Hepatocyte (in vitro differentiated cells): ENCODE measurements at regions not wholly inside any gene's neighbourhood (a gene's known extent, or its start where the extent isn't known, plus 50 kb on each side); places are given as distances from the start of the nearest gene placed in this dataset.

Experiments used
- CTCF ChIP-seq: fragments of 200-600 bp; sonication (generic); IDR thresholded peaks from 2 replicates; pipeline ENCODE4 v1.5.1; 2016; ENCODE audit warnings: antibody characterized with exemption, mild to moderate bottlenecking; ENCODE audit not compliant: poor library complexity
- EZH2 ChIP-seq: fragments of 200-600 bp; sonication (generic); IDR thresholded peaks from 2 replicates; pipeline ENCODE4 v1.6.1; 2016; ENCODE audit warnings: antibody characterized with exemption, mild to moderate bottlenecking, borderline replicate concordance

DNA sequence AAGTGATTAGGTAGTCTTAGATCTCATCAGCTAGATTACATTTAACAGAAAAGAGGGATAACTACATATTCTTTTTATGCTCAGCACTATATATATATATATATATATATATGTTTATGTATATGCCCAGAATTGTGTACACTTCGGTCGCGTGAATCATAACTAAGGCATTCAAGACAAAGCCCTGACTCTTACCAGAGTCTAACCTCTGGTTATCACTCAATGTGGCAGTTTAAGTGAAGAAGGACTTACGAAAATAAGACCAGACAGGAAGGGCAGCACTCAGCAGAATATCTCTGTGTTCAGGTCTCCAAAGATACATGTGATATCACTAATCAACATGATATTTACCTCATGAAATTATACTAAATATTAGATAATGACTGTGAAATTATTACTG lies 1326.7 kb downstream of the MRPL39 start:
- TF ChIP-seq CTCF (no peak), EZH2 (no peak)
